ENCODE measurements at regions not wholly inside any gene's neighbourhood (a gene's known extent, or its start where the extent isn't known, plus 50 kb on each side); places are given as distances from the start of the nearest gene placed in this dataset.

DNA sequence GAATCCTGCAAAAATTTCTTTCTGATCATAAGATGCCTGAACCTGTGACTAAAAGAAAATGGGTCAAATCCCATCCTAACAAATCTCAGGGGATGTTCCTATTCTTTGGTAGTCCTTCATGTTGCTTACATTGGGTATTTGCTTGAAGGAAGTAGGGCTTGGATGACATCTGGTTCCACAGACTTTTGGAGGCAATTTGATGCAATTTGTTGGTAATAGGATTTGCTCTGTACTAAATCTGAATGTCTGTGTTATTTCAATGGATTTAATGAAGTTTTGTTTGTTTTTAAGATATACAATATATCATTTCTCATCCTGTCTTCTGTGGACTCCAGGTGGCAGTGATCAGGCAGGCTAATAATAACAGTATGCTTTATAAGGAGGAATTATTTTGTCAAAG, 457.9 kb downstream of the ZSWIM6 start:
- TF ChIP-seq, protein P1, sequence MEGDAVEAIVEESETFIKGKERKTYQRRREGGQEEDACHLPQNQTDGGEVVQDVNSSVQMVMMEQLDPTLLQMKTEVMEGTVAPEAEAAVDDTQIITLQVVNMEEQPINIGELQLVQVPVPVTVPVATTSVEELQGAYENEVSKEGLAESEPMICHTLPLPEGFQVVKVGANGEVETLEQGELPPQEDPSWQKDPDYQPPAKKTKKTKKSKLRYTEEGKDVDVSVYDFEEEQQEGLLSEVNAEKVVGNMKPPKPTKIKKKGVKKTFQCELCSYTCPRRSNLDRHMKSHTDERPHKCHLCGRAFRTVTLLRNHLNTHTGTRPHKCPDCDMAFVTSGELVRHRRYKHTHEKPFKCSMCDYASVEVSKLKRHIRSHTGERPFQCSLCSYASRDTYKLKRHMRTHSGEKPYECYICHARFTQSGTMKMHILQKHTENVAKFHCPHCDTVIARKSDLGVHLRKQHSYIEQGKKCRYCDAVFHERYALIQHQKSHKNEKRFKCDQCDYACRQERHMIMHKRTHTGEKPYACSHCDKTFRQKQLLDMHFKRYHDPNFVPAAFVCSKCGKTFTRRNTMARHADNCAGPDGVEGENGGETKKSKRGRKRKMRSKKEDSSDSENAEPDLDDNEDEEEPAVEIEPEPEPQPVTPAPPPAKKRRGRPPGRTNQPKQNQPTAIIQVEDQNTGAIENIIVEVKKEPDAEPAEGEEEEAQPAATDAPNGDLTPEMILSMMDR (conservative IDR thresholded peaks at IDR 0.05) = no peak
- no peak for TF ChIP-seq EZH2 (IDR thresholded peaks at IDR 0.05; ENCODE audit: low read depth)
